ENCODE measurements at regions not wholly inside any gene's neighbourhood (a gene's known extent, or its start where the extent isn't known, plus 50 kb on each side); places are given as distances from the start of the nearest gene placed in this dataset.
"Not testable (repeated sequence)": the region's sequence is repeated elsewhere in the genome, so short reads cannot be mapped to it uniquely, and the experiment has no call there.

DNA sequence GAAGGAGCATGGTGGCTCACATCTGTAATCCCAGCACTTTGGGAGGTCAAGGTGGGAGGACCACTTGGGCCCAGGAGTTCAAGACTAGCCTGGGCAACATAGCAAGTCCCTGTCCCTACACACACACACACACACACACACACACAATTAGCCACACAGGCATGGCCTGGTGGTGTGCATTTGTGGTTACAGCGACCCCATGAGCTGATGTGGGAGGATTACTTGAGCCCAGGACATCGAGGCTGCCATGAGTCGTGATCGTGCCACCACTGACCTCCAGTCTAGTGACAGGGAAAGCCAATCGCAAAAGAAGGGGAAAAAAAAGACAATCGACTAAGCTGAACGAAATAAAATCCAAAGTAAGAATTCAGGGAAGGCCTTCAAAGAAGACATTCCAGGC, 67.9 kb downstream of the TBX3 start:
- in situ Hi-C loops (cut with HindIII; ENCODE audit: low pct_unique_long_range_greater_than_20kb, low sequenced_read_pairs): no loop called here
- no peak for DNase-seq (ENCODE audit: low read depth, low spot score)

DNA sequence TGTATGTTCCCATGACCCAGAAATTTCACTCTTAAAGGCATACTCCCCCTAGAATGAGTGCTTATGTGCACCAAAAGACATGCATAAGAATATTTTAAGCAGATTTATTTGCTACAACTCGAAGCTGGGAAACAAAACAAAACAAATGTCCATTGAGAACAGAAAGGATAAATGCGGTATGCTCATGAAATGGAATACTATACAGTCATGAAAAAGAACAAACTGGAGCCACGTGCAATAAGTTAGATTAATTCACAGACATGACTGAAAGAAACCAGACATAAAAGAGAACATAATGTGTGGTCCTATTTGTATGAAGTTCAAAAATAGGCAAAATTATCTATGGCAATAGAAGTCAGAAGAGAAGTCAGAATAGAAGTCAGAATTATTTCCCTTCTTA, 69.9 kb downstream of the TBX3 start:
- in situ Hi-C loops (cut with HindIII; ENCODE audit: low pct_unique_long_range_greater_than_20kb, low sequenced_read_pairs): no loop called here
- DNase-seq (ENCODE audit: low read depth, low spot score): no peak

DNA sequence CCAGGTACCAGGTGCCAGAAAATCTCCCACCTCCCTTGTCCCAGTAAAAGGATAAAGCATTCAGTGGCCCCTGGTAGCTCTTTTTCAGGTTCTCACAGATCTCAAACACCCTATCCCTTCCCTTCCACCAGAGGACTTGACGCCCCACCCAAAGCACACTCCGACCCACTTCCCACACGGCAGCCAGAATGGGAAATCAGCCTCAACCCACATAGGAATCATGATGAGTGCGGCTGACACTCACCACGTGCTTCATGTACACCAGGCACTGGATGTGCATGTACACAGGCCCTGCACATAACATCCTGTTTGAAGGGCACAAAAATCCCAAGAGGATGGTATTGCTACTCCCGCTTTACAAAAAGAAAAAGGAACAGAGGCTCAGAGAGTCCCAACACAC, 71.9 kb downstream of the TBX3 start:
- in situ Hi-C loops (cut with HindIII; ENCODE audit: low pct_unique_long_range_greater_than_20kb, low sequenced_read_pairs): no loop called here
- DNase-seq (ENCODE audit: low read depth, low spot score): no peak

DNA sequence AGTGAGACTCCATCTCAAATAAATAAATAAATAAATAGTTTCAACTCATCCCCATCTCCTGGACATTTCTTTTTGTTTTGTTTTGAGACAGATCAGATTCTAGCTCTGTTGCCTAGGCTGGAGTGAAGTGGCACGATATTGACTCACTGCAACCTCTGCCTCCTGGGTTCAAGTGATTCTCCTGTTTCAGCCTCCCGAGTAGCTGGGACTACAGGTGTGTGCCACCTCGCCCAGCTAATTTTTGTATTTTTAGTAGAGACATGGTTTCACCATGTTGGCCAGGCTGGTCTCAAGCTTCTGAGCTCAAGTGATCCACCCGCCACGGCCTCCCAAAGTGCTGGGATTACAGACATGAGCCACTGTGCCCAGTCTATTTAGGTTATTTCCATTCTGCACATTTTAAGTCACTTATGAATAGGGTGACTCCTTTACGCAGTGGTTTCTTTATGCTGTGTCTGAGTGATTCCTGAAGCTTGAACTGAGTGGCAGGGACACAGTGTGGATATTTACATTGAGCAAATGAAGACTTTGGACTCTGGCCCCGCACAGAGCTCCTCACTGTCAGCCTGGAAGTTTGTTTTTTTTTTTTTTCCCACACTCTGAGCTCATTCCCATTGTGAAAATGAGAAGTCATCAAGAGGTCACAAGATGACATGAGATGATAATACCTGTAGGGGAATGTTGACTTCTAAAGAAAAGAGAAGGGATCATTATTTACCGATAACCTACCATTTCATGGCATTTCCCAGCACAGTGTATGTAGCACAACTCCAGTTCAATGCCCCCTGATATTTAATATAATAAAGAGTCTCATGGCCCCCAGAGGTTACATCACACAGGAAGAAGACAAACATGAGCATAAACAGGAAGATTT, 72.6 kb downstream of the TBX3 start:
- in situ Hi-C loops (cut with HindIII; ENCODE audit: low pct_unique_long_range_greater_than_20kb, low sequenced_read_pairs): no loop called here
- DNase-seq (ENCODE audit: low read depth, low spot score): no peak

DNA sequence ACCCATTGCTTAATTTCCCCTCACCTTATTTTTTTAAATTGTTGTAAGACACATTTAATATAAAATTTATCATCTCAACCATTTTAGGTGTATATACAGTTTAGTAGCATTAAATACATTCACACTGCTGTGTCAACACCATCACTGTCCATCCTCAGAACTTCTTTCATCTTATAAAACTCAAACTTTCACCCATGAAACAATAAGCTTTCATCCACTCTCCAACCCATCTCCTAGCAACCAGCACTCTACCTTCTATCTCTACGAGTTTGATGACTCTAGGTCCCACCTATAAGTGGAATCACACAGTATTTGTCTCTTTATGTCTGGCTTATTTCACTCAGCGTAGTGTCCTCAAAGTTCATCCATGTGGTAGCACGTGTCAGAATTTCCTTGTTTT, 75.5 kb downstream of the TBX3 start:
- DNase-seq (ENCODE audit: low read depth, low spot score): no peak
- in situ Hi-C loops (cut with HindIII; ENCODE audit: low pct_unique_long_range_greater_than_20kb, low sequenced_read_pairs): no loop called here

DNA sequence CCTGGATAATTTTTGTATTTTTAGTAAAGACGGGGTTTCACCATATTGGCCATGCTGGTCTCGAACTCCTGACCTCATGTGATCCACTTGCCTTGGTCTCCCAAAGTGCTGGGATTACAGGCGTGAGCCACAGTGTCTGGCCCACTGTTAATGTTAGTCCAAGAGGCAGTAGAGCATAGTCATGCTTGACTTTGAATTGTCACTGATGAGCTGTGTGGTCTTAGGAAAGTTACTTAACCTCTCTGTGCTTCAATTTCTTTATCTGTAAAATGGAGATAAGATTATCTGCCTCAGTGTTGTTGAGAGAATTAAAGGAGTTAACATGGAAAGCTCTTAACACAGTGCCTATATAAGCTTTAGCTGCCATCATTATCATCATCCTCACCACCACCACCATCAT, 78.1 kb downstream of the TBX3 start:
- in situ Hi-C loops (cut with HindIII; ENCODE audit: low pct_unique_long_range_greater_than_20kb, low sequenced_read_pairs): no loop called here
- DNase-seq (ENCODE audit: low read depth, low spot score): no peak

DNA sequence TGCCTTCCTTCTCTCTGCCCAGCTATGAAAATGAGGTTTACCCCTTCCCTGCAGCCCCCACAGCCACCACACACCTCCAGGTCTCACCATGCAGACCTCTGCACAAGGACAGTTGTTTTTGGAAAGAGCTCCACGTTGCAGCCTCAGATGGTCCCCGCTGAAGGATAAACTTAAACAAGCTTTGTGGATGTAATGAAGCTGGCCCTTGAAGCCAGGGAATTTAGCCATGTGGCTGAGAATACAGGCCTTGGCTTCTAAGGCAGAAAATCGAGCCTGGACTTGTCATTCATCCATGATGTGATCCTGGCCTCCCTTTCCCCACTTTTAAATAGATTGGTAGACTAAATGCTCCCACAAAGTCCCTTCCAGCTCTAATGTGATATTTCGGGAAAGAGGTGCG, 79.4 kb downstream of the TBX3 start:
- in situ Hi-C loops (cut with HindIII; ENCODE audit: low pct_unique_long_range_greater_than_20kb, low sequenced_read_pairs): no loop called here

DNA sequence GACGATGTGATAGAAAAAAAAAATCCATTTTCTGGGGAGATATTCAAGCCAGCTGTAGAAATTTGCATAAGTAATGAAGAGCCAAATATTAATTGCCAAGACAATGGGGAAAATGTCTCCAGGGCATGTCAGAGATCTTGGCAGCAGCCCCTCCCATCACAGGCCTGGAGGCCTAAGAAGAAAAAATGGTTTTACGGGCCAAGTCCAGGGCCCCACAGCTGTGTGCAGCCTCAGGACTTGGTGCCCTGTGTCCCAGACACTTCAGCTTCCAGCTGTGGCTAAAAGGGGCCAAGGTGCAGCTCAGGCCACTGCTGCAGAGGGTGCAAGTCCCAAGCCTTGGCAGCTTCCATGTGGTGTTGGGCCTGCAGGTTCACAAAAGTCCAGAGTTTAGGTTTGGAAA, 83.4 kb downstream of the TBX3 start:
- in situ Hi-C loops (cut with HindIII; ENCODE audit: low pct_unique_long_range_greater_than_20kb, low sequenced_read_pairs); DNase-seq (ENCODE audit: low read depth, low spot score): not testable (repeated sequence)

More for the DNA sequence above, 79.4 kb downstream of the TBX3 start:
- DNase-seq (ENCODE audit: low read depth, low spot score): no peak

DNA sequence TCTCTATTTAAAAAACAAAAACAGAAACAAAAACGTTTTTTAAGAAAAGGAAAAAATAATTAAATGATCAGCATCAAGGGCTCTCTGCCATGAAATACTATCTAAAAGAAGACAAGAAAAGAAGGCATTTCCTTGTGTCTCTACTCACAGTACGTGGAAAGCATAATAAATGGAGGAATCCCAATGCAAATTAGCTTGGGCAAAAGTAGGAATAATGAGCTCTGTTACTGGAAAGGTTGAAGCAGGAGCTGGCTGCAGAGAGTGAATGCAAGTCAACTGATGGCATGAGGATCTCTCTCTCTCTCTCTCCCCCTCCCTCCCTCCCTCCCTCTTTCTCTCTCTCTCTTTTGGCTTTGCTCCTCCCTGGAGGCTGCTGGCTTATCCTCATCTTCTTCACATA, 85.9 kb downstream of the TBX3 start:
- in situ Hi-C loops (cut with HindIII; ENCODE audit: low pct_unique_long_range_greater_than_20kb, low sequenced_read_pairs): no loop called here
- no peak for DNase-seq (ENCODE audit: low read depth, low spot score)

DNA sequence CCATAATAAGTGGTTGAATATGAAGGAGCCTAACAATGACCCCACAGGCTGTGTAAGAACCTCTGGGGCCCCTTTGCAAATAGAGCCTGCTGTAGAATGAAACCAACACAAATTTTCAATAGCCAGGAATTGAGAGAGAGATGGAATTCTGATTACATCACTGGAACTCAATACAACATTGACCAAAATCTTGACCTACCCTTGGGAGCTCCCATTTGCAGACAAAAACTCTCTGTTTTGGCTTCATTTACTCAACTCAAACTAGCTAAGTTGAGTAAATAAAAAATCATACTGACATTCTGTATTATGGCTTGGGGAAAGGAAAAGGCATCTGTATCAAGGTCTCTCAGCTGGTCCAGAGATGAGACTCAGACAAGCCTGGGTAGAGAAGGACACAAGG, 91.0 kb downstream of the TBX3 start:
- no peak for DNase-seq (ENCODE audit: low read depth, low spot score)
- in situ Hi-C loops (cut with HindIII; ENCODE audit: low pct_unique_long_range_greater_than_20kb, low sequenced_read_pairs): no loop called here

DNA sequence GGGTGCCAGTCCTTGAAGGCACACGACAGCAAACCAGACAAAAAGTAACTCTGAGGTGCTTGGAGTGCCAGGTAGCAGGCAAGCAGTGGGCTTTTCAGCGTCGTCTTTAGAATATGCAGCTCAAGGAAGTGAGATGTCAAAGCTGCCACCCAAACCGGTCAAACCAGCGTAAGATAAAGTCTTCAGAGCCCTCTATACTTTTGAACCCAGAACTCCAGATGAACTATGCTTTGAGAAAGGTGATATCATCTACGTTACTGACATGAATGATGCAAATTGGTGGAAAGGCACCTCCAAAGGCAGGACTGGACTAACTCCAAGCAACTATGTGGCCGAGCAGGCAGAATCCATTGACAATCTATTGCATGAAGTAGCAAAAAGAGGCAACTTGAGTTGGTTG, 95.9 kb downstream of the TBX3 start:
- DNase-seq (ENCODE audit: low read depth, low spot score): no peak
- in situ Hi-C loops (cut with HindIII; ENCODE audit: low pct_unique_long_range_greater_than_20kb, low sequenced_read_pairs): no loop called here

DNA sequence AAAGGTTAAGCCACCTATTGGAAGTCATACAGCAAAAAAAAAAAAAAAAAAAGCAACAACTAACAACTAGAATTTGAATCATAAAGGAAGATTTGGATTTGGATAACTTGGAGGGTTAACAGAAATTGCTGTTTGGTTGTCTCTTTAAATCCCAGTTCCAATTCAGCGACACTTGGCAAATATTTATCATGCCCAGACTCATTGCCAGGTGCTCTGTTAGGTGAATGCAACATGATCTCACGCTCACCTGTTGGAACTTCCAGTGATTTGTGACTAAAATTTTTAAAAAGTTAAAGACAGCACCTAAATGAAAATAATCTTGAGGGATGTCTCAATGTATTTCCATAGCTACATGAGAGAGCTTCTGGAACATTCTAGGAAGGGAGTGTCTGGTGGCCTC, 103.7 kb downstream of the TBX3 start:
- in situ Hi-C loops (cut with HindIII; ENCODE audit: low pct_unique_long_range_greater_than_20kb, low sequenced_read_pairs): no loop called here
- no peak for DNase-seq (ENCODE audit: low read depth, low spot score)

DNA sequence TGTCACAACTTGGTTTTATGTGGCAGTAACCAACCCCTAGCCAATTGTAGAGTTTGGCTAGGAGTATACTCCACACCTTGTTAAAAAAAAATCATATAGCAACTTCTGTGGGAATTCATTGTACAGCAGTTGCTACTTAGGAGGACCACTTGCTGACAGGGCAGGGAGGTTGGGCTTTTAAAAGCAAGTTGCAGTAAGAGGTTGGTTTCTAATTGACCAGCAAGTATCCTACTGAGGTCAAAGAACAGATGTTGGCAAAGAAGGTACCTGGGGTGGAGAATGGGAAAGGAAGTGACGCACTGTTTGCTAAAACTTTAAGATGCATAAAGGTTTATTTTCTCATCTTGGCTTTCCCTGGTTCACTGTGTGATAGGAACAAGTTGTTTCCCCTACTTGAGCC, 104.6 kb downstream of the TBX3 start:
- DNase-seq (ENCODE audit: low read depth, low spot score): no peak
- in situ Hi-C loops (cut with HindIII; ENCODE audit: low pct_unique_long_range_greater_than_20kb, low sequenced_read_pairs): no loop called here

DNA sequence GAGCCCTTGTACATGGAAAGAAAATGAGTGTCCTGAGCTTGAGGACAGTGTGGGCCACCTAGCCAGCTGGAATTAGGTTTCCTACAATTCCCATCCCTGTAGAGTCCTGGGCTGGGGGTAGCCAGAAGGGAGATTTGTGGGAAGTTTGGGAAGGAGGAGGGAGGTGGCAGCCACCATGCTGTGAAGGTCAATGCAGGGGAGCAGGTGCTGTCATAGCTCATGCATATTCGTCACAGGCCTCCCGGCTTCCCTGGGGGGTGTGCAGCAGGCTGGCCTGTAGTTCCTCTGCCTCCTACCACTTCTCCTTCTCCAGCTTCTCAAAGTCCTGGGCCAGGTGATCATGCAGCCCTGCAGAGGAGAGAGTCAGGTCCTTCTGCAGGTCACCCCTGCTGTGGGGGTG, 121.3 kb downstream of the TBX3 start:
- in situ Hi-C loops (cut with HindIII; ENCODE audit: low pct_unique_long_range_greater_than_20kb, low sequenced_read_pairs): no loop called here
- DNase-seq (ENCODE audit: low read depth, low spot score): no peak

DNA sequence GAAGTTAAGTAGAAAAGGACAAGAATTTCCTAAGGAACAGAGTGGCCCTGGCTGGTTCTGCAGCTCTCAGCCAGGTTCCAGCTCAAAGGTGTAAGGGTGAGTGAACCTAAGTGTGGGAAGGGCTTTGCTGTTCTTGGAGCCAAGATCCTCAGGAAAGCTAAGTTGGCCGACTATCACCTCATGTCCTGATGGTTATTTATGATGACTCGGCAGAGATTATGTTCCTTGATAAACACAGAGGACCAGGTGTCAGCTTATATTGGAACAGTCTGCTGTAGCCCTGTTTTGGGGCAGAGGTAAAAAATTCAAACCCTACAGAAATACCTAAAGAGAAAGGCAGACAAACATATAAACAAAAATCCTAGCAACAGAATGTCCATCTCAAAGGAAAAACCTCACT, 128.5 kb downstream of the TBX3 start:
- in situ Hi-C loops (cut with HindIII; ENCODE audit: low pct_unique_long_range_greater_than_20kb, low sequenced_read_pairs): no loop called here
- no peak for DNase-seq (ENCODE audit: low read depth, low spot score)

DNA sequence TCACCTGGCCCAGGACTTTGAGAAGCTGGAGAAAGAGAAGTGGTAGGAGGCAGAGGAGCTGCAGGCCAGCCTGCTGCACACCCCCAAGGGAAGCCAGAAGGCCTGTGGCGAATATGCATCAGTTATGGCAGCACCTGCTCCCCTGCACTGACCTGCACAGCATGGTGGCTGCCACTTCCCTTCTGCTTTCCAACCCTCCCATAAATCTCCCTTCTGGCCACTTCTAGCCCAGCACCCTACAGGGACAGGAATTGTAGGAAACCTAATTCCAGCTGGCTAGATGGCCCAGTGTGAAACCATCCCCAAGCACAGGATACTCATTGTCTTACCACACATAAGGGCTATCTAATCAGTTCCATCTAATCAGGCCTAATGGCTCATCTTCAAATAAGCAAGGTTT, 136.3 kb downstream of the TBX3 start:
- no peak for DNase-seq (ENCODE audit: low read depth, low spot score)
- in situ Hi-C loops (cut with HindIII; ENCODE audit: low pct_unique_long_range_greater_than_20kb, low sequenced_read_pairs): no loop called here

DNA sequence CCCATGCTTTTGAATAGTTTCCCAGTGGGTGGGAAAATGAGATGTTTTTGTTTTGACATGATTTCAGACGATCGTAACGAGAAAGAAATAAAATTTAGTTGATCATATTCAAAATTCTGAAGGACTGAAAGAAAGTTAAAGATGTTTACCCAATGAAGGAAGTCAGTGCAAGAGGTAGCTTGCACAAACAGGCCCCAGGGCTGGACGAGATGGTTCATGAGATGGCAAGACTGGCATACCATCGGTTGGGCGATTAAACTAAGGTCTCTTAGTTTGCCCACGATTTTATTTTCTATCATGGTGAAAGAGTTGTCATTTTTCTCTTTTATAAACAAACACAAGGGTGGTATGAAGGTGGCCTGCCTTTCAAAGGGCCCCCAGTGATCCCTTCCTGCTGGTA, 124.5 kb upstream of the TBX5 start:
- DNase-seq (ENCODE audit: low read depth, low spot score): no peak
- in situ Hi-C loops (cut with HindIII; ENCODE audit: low pct_unique_long_range_greater_than_20kb, low sequenced_read_pairs): no loop called here

DNA sequence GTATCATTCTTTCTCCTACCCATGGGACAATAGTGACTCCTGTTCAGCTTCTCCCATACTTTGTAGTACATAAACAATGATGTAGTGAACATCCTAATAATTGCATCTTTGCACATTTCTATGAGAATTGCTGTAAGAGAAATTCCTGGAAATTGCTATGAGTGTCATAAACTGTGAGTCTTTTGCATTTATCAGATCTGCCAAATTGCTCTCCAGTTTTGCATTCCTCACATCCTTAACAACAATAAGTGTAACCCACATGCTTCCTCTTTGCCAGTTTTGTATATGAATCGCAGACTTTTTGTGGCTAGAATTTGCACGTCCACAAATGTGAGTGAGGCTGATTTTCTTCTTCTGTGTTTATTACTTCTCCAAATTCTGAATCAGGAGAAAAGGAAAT, 124.0 kb upstream of the TBX5 start:
- no peak for DNase-seq (ENCODE audit: low read depth, low spot score)

DNA sequence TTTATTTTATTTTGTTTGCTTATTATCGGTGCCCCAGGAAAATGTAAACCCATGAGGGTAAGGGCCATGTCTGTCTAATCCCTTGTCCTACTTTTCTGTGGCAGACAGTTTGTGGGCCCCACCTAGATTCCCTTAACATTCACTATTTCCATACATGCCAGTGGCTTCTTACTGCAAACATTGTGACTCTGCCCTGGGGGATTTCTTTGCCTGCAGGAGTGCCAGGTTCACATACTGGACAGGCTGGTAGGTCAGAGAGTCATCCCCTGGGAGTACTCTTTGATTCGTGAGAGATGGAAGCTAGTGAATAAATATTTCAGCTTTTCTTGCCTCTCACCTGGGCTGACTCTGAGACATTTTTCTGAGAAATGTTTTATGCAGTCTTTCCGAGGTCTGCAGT, 122.8 kb upstream of the TBX5 start:
- in situ Hi-C loops (cut with HindIII; ENCODE audit: low pct_unique_long_range_greater_than_20kb, low sequenced_read_pairs): no loop called here
- no peak for DNase-seq (ENCODE audit: low read depth, low spot score)

More for the DNA sequence above, 124.0 kb upstream of the TBX5 start:
- in situ Hi-C loops (cut with HindIII; ENCODE audit: low pct_unique_long_range_greater_than_20kb, low sequenced_read_pairs): no loop called here

DNA sequence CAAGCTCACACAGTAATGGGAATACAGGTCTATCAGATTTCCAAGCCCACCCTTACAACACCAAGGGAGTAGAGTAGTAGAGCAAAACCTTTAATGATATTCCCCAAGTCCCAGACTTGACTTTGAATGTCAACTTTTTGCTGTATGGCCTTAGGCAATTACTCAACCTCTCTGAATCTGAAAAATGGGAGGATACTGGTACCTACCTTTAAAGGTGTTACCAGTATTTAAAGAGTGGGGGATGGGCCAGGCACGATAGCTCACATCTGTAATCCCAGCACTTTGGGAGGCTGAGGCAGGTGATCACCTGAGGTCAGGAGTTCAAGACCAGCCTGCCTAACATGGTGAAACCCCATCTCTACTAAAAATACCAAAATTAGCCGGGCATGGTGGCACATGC, 115.2 kb upstream of the TBX5 start:
- in situ Hi-C loops (cut with HindIII; ENCODE audit: low pct_unique_long_range_greater_than_20kb, low sequenced_read_pairs); DNase-seq (ENCODE audit: low read depth, low spot score): not testable (repeated sequence)

All from SK-MEL-5 (cell line).